ENCODE measurements at regions not wholly inside any gene's neighbourhood (a gene's known extent, or its start where the extent isn't known, plus 50 kb on each side); places are given as distances from the start of the nearest gene placed in this dataset.
"Not testable (repeated sequence)": the region's sequence is repeated elsewhere in the genome, so short reads cannot be mapped to it uniquely, and the experiment has no call there.

DNA sequence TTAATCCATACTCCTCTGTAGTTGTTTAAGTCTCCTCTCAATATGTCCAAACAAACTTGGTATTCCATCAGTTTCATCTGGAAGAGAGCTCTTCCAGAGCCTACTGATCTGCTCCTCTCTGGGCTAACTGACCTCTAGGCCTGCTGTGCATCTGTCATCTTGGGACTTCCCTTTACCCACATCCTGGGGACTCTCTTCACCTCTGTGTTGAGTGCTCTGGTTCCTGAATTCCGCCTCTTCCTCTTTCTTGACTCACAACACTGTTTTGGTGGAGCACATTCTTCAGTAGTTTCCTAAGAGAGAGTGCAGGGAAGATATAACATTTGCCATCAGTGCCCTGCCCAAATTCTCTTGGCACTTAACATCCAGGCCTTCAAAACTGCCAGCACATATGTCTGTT is 55.9 kb upstream of the NOTCH2NLA start:
- H3K4me1 ChIP-seq (ENCODE audit: control insufficient read depth, insufficient read depth, low read length); CTCF ChIA-PET: not testable (repeated sequence)

DNA sequence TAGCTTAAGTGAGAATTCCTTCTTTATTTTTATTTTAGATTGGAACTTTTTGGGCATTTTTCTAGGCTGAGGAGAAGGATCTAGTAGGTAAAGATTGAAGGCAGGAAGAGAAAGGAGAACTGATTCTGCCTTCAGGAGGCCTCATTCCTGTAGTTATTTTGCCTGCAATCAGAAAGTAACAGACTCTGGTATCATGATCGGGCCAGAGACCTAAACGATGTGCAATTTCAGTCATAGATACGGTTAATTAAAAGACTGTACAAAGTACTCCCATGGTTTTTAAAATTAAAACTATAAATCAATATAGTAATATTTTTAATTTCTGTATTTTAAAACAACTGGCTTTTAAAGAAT is 54.7 kb upstream of the NOTCH2NLA start:
- H4K20me1 ChIP-seq (ENCODE audit: insufficient read depth, low read length); H3K9ac ChIP-seq (ENCODE audit: low read depth, low read length); H2AFZ ChIP-seq (replicated peaks; ENCODE audit: low read length, poor library complexity); H3K9me1 ChIP-seq (ENCODE audit: insufficient read depth, low read length); ATAC-seq (ENCODE audit: low read depth); H2AK5ac ChIP-seq (ENCODE audit: low read depth, low read length); H2AK9ac ChIP-seq (replicated peaks; ENCODE audit: low read depth, low read length, poor library complexity); H3K27ac ChIP-seq (ENCODE audit: insufficient read depth, low read length); POLR2A ChIA-PET (ENCODE audit: unreplicated experiment); DNase-seq; H3K56ac ChIP-seq (ENCODE audit: extremely low read depth, insufficient read depth, low read length); H2BK15ac ChIP-seq (ENCODE audit: low read depth, low read length); CTCF ChIA-PET; H4K91ac ChIP-seq (ENCODE audit: insufficient read depth, low read depth, low read length); H4K5ac ChIP-seq (ENCODE audit: low read depth, low read length); H3K79me1 ChIP-seq (ENCODE audit: low read depth in 1 of 2, low read length in 2 of 2); in situ Hi-C loops (cut with MboI; ENCODE audit: low sequenced_read_pairs); H3K14ac ChIP-seq (replicated peaks; ENCODE audit: low read depth, low read length); H4K8ac ChIP-seq (ENCODE audit: low read depth in 2 of 2, low read length in 2 of 2); H3K23ac ChIP-seq (ENCODE audit: low read depth, low read length); H3K36me3 ChIP-seq (ENCODE audit: control insufficient read depth, insufficient read depth, low read length); H2BK20ac ChIP-seq (ENCODE audit: low read depth, low read length); intact Hi-C loops (cut with micrococcal nuclease); H3K4me3 ChIP-seq (ENCODE audit: insufficient read depth, low read depth, low read length); H3K9me3 ChIP-seq (ENCODE audit: control insufficient read depth, insufficient read depth, low read length); H3K4ac ChIP-seq (ENCODE audit: low read depth, low read length); BruUV-seq (replicated peaks); H3K4me2 ChIP-seq (ENCODE audit: low read depth, low read length); H3K27me3 ChIP-seq (ENCODE audit: control insufficient read depth, insufficient read depth, low read length); dilution Hi-C loops (cut with HindIII; ENCODE audit: low sequenced_read_pairs, unreplicated experiment); H2BK5ac ChIP-seq (ENCODE audit: low read depth, low read length, poor library complexity, severe bottlenecking); H3K18ac ChIP-seq (ENCODE audit: low read depth, low read length); H3K4me1 ChIP-seq (ENCODE audit: control insufficient read depth, insufficient read depth, low read length); H2BK120ac ChIP-seq (ENCODE audit: low read depth, low read length): not testable (repeated sequence)
- WGBS, 2 experiments (ENCODE audit: extremely low coverage in 2 of 2, insufficient read length in 1 of 2), result no CpG with 5 or more reads among the region's 3 CpGs

More for the DNA sequence above, 55.9 kb upstream of the NOTCH2NLA start:
- H4K91ac ChIP-seq (ENCODE audit: insufficient read depth, low read depth, low read length); H2AK9ac ChIP-seq (replicated peaks; ENCODE audit: low read depth, low read length, poor library complexity); H2BK120ac ChIP-seq (ENCODE audit: low read depth, low read length); H4K8ac ChIP-seq (ENCODE audit: low read depth in 2 of 2, low read length in 2 of 2); DNase-seq; in situ Hi-C loops (cut with MboI; ENCODE audit: low sequenced_read_pairs); H2AFZ ChIP-seq (replicated peaks; ENCODE audit: low read length, poor library complexity); H4K20me1 ChIP-seq (ENCODE audit: insufficient read depth, low read length); H3K9ac ChIP-seq (ENCODE audit: low read depth, low read length); H3K9me1 ChIP-seq (ENCODE audit: insufficient read depth, low read length); H3K27ac ChIP-seq (ENCODE audit: insufficient read depth, low read length); POLR2A ChIA-PET (ENCODE audit: unreplicated experiment); H3K18ac ChIP-seq (ENCODE audit: low read depth, low read length); H3K9me3 ChIP-seq (ENCODE audit: control insufficient read depth, insufficient read depth, low read length); H2BK20ac ChIP-seq (ENCODE audit: low read depth, low read length); H4K5ac ChIP-seq (ENCODE audit: low read depth, low read length); H3K4ac ChIP-seq (ENCODE audit: low read depth, low read length); H3K79me1 ChIP-seq (ENCODE audit: low read depth in 1 of 2, low read length in 2 of 2); intact Hi-C loops (cut with micrococcal nuclease); H2BK15ac ChIP-seq (ENCODE audit: low read depth, low read length); H3K23ac ChIP-seq (ENCODE audit: low read depth, low read length); H2AK5ac ChIP-seq (ENCODE audit: low read depth, low read length); dilution Hi-C loops (cut with HindIII; ENCODE audit: low sequenced_read_pairs, unreplicated experiment); H3K14ac ChIP-seq (replicated peaks; ENCODE audit: low read depth, low read length); H3K36me3 ChIP-seq (ENCODE audit: control insufficient read depth, insufficient read depth, low read length); H3K4me2 ChIP-seq (ENCODE audit: low read depth, low read length); H3K27me3 ChIP-seq (ENCODE audit: control insufficient read depth, insufficient read depth, low read length); H3K4me3 ChIP-seq (ENCODE audit: insufficient read depth, low read depth, low read length); H3K56ac ChIP-seq (ENCODE audit: extremely low read depth, insufficient read depth, low read length); H2BK5ac ChIP-seq (ENCODE audit: low read depth, low read length, poor library complexity, severe bottlenecking); BruUV-seq (replicated peaks): not testable (repeated sequence)
- WGBS, 2 experiments (ENCODE audit: extremely low coverage in 2 of 2, insufficient read length in 1 of 2), result no CpG with 5 or more reads among the region's 1 CpG
- ATAC-seq (ENCODE audit: low read depth), result peak; percentile 44
